ENCODE measurements at regions not wholly inside any gene's neighbourhood (a gene's known extent, or its start where the extent isn't known, plus 50 kb on each side); places are given as distances from the start of the nearest gene placed in this dataset.

- TF ChIP-seq TAF1 (IDR thresholded peaks at IDR 0.05; ENCODE audit: borderline replicate concordance, insufficient read depth, low read length) (no peak), POLR2AphosphoS5 (IDR thresholded peaks at IDR 0.05; ENCODE audit: low read depth, low read length) (no peak)
These were observed 295.8 kb upstream of the TBL1XR1 start for GRCh38 chr3:177493091-177493490.
